HEK293 (cell line): ENCODE measurements at regions not wholly inside any gene's neighbourhood (a gene's known extent, or its start where the extent isn't known, plus 50 kb on each side); places are given as distances from the start of the nearest gene placed in this dataset.

Source experiments
- CTCF ChIA-PET: fragments of 350-600 bp; formaldehyde crosslinking; extraction: SDS; loops from one replicate; lab custom pipeline; 2021; ENCODE audit warnings: antibody characterized with exemption; lab: Yijun Ruan, JAX
- POLR2A ChIA-PET: fragments of 300-600 bp; formaldehyde crosslinking; extraction: SDS; loops from one replicate; lab custom pipeline; 2020; ENCODE audit warnings: antibody characterized with exemption, inconsistent platforms; lab: Yijun Ruan, JAX
- H3K27ac ChIP-seq: fragments of 200-500 bp; sonication (Bioruptor generic); 2 replicates; pipeline ENCODE4 v1.5.1; 2014; ENCODE audit warnings: low read depth, low read length, control low read depth, inconsistent platforms; ENCODE audit errors: extremely low read depth
- H3K36me3 ChIP-seq, 2 experiments: fragments of 200-500 bp in 1 of 2; sonication (Bioruptor generic) in 1 of 2; 1 replicate in 1 of 2; 2 replicates in 1 of 2; pipeline ENCODE4 v1.5.1; 2014 to 2017; ENCODE audit warnings: inconsistent platforms in 2 of 2, low read length in 2 of 2; ENCODE audit not compliant: control insufficient read depth in 2 of 2, insufficient read depth in 1 of 2
- H3K4me1 ChIP-seq: fragments of 200-500 bp; sonication (Bioruptor generic); 2 replicates; pipeline ENCODE4 v1.5.1; 2014; ENCODE audit warnings: mild to moderate bottlenecking, low read length, inconsistent platforms; ENCODE audit not compliant: control insufficient read depth, insufficient read depth
- H3K4me3 ChIP-seq: 2 replicates; pipeline ENCODE4 v1.5.1; 2011; ENCODE audit warnings: low read depth, mild to moderate bottlenecking, control low read depth, low read length, moderate library complexity
- H3K9me3 ChIP-seq: fragments of 200-500 bp; sonication (Bioruptor generic); 2 replicates; pipeline ENCODE4 v1.5.1; 2014; ENCODE audit warnings: low read depth, low read length, inconsistent platforms; ENCODE audit not compliant: control insufficient read depth, insufficient read depth
- RBAK ChIP-seq: fragments of 450-650 bp; formaldehyde crosslinking; IDR thresholded peaks from 2 replicates; pipeline ENCODE4 v1.5.1; 2016; ENCODE audit warnings: missing biosample characterization, missing genetic modification characterization
- ZBTB7A ChIP-seq: fragments of 450-650 bp; formaldehyde crosslinking; IDR thresholded peaks from 2 replicates; pipeline ENCODE4 v1.5.1; 2016; ENCODE audit warnings: low read depth, missing biosample characterization, missing genetic modification characterization
- ZNF23 ChIP-seq: fragments of 450-650 bp; formaldehyde crosslinking; IDR thresholded peaks from 2 replicates; pipeline ENCODE4 v1.5.1; 2016; ENCODE audit warnings: missing biosample characterization, missing genetic modification characterization, borderline replicate concordance
- ZNF394 ChIP-seq: fragments of 450-650 bp; formaldehyde crosslinking; IDR thresholded peaks from 2 replicates; pipeline ENCODE4 v1.5.1; 2016; ENCODE audit warnings: missing biosample characterization, missing genetic modification characterization, mild to moderate bottlenecking, moderate library complexity, borderline replicate concordance
- ZNF623 ChIP-seq: fragments of 450-650 bp; formaldehyde crosslinking; IDR thresholded peaks from 2 replicates; pipeline ENCODE4 v1.5.1; 2016; ENCODE audit warnings: missing biosample characterization, missing genetic modification characterization
- TF ChIP-seq, protein P1 (sequence below): fragments of 450-650 bp; formaldehyde crosslinking; optimal IDR thresholded peaks from 2 replicates; pipeline ENCODE3; 2016; ENCODE audit warnings: missing biosample characterization, mild to moderate bottlenecking, missing genetic modification characterization
- TF ChIP-seq, protein P2 (sequence below): fragments of 450-650 bp; formaldehyde crosslinking; IDR thresholded peaks from 2 replicates; pipeline ENCODE4 v1.5.1; 2016; ENCODE audit warnings: missing biosample characterization, missing genetic modification characterization
- TF ChIP-seq, protein P3 (sequence below): fragments of 450-650 bp; formaldehyde crosslinking; IDR thresholded peaks from 2 replicates; pipeline ENCODE4 v1.5.1; 2017; ENCODE audit warnings: missing biosample characterization, mild to moderate bottlenecking, missing genetic modification characterization, moderate library complexity
- TF ChIP-seq, protein P4 (sequence below): fragments of 450-650 bp; formaldehyde crosslinking; IDR thresholded peaks from 2 replicates; pipeline ENCODE4 v1.5.1; 2016; ENCODE audit warnings: missing biosample characterization, missing genetic modification characterization
- TF ChIP-seq, protein P5 (sequence below): fragments of 450-650 bp; formaldehyde crosslinking; IDR thresholded peaks from 2 replicates; pipeline ENCODE4 v1.5.1; 2016; ENCODE audit warnings: missing biosample characterization, missing genetic modification characterization, borderline replicate concordance
- TF ChIP-seq, protein P6 (sequence below): fragments of 450-650 bp; formaldehyde crosslinking; IDR thresholded peaks from 2 replicates; pipeline ENCODE4 v1.5.1; 2017; ENCODE audit warnings: missing biosample characterization, missing genetic modification characterization
- TF ChIP-seq, protein P7 (sequence below): fragments of 450-650 bp; formaldehyde crosslinking; conservative IDR thresholded peaks from 2 replicates; pipeline ENCODE4 v1.5.1; 2016; ENCODE audit warnings: low read depth, missing biosample characterization, missing genetic modification characterization

DNA sequence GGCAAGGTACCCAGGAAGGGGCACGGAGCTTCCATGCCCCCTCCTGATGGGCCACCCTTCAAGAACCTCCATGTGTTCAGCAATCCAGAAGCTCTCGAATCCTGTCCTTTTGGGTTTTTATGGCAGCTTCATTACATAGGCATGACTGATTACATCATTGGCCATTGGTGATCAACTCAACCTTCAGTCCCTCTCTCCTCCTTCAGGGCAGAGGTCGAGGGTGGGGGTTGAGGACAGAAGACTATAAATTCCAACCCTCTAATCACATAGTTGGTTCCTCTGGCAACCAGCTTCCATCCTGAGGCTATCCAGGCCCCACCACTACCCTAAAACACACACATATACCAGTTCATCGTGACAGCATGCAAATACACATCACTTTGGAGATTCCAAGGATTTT lies 135.7 kb downstream of the ZNF281 start (continued):
- TF ChIP-seq, protein P1, sequence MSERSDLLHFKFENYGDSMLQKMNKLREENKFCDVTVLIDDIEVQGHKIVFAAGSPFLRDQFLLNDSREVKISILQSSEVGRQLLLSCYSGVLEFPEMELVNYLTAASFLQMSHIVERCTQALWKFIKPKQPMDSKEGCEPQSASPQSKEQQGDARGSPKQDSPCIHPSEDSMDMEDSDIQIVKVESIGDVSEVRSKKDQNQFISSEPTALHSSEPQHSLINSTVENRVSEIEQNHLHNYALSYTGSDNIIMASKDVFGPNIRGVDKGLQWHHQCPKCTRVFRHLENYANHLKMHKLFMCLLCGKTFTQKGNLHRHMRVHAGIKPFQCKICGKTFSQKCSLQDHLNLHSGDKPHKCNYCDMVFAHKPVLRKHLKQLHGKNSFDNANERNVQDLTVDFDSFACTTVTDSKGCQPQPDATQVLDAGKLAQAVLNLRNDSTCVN (tag by site-specific recombination), result no peak
- TF ChIP-seq, protein P2, sequence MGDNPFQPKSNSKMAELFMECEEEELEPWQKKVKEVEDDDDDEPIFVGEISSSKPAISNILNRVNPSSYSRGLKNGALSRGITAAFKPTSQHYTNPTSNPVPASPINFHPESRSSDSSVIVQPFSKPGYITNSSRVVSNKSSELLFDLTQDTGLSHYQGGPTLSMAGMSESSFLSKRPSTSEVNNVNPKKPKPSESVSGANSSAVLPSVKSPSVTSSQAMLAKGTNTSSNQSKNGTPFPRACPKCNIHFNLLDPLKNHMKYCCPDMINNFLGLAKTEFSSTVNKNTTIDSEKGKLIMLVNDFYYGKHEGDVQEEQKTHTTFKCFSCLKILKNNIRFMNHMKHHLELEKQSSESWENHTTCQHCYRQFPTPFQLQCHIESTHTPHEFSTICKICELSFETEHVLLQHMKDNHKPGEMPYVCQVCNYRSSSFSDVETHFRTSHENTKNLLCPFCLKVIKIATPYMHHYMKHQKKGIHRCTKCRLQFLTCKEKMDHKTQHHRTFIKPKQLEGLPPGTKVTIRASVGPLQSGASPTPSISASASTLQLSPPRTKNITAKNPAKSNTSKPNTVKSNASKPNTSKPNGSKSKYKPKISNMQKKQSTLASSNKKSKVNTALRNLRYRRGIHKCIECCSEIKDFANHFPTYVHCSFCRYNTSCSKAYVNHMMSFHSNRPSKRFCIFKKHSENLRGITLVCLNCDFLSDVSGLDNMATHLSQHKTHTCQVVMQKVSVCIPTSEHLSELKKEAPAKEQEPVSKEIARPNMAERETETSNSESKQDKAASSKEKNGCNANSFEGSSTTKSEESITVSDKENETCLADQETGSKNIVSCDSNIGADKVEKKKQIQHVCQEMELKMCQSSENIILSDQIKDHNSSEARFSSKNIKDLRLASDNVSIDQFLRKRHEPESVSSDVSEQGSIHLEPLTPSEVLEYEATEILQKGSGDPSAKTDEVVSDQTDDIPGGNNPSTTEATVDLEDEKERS (tag by site-specific recombination), result no peak
- no peak for TF ChIP-seq ZNF394 (tag by site-specific recombination)

DNA sequence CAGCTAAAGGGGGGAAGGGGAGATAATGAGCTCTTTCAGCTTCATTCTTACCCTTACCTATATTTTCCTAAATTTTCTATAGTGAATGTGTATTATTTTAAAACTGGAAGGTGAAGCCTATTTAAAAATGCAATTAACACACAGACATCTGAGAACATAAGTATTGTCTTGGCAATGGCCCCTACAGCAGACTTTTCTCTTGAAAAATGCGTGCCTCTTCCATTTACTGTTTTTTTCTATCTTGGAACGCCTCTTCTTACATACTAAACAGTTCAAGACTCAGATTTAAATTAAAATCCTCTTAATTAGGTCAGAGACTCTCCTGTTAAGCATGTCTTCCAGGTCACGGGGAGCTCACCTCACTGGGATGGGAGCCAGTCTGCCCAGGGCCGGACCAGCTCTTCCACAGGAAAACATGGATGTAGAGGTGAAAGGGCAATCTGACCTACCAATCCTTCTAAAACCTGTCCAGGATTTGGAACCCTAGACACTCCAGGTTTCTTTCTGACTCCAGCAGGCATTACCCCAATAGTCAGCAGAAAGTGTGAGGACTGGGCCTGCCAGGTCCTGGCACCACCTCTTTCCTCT lies 137.3 kb downstream of the ZNF281 start:
- no peak overlapping the region for H3K4me3 ChIP-seq
- CTCF ChIA-PET, result interaction anchor here (0.6 to 1.0 kb wide), 4 partner anchors 63 to 588 kb away, joined by 3 to 4 read pairs (median 4); no protein-coding TSS in a partner anchor
- POLR2A ChIA-PET, result no interaction called here
- H3K4me1 ChIP-seq, result no peaks in the 10 kb centered on the region; the same call in 1 of the 2 replicates
- no peaks in the 10 kb centered on the region for H3K36me3 ChIP-seq
- TF ChIP-seq ZNF23 (tag by site-specific recombination) (no peak), ZNF623 (tag by site-specific recombination) (no peak), ZBTB7A (tag by site-specific recombination) (no peak), RBAK (tag by site-specific recombination) (no peak)
- TF ChIP-seq, protein P3, sequence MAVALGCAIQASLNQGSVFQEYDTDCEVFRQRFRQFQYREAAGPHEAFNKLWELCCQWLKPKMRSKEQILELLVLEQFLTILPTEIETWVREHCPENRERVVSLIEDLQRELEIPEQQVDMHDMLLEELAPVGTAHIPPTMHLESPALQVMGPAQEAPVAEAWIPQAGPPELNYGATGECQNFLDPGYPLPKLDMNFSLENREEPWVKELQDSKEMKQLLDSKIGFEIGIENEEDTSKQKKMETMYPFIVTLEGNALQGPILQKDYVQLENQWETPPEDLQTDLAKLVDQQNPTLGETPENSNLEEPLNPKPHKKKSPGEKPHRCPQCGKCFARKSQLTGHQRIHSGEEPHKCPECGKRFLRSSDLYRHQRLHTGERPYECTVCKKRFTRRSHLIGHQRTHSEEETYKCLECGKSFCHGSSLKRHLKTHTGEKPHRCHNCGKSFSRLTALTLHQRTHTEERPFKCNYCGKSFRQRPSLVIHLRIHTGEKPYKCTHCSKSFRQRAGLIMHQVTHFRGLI, result no peak
- TF ChIP-seq, protein P4, sequence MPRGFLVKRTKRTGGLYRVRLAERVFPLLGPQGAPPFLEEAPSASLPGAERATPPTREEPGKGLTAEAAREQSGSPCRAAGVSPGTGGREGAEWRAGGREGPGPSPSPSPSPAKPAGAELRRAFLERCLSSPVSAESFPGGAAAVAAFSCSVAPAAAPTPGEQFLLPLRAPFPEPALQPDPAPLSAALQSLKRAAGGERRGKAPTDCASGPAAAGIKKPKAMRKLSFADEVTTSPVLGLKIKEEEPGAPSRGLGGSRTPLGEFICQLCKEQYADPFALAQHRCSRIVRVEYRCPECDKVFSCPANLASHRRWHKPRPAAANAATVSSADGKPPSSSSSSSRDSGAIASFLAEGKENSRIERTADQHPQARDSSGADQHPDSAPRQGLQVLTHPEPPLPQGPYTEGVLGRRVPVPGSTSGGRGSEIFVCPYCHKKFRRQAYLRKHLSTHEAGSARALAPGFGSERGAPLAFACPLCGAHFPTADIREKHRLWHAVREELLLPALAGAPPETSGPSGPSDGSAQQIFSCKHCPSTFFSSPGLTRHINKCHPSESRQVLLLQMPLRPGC, result no peak
- TF ChIP-seq, protein P5, sequence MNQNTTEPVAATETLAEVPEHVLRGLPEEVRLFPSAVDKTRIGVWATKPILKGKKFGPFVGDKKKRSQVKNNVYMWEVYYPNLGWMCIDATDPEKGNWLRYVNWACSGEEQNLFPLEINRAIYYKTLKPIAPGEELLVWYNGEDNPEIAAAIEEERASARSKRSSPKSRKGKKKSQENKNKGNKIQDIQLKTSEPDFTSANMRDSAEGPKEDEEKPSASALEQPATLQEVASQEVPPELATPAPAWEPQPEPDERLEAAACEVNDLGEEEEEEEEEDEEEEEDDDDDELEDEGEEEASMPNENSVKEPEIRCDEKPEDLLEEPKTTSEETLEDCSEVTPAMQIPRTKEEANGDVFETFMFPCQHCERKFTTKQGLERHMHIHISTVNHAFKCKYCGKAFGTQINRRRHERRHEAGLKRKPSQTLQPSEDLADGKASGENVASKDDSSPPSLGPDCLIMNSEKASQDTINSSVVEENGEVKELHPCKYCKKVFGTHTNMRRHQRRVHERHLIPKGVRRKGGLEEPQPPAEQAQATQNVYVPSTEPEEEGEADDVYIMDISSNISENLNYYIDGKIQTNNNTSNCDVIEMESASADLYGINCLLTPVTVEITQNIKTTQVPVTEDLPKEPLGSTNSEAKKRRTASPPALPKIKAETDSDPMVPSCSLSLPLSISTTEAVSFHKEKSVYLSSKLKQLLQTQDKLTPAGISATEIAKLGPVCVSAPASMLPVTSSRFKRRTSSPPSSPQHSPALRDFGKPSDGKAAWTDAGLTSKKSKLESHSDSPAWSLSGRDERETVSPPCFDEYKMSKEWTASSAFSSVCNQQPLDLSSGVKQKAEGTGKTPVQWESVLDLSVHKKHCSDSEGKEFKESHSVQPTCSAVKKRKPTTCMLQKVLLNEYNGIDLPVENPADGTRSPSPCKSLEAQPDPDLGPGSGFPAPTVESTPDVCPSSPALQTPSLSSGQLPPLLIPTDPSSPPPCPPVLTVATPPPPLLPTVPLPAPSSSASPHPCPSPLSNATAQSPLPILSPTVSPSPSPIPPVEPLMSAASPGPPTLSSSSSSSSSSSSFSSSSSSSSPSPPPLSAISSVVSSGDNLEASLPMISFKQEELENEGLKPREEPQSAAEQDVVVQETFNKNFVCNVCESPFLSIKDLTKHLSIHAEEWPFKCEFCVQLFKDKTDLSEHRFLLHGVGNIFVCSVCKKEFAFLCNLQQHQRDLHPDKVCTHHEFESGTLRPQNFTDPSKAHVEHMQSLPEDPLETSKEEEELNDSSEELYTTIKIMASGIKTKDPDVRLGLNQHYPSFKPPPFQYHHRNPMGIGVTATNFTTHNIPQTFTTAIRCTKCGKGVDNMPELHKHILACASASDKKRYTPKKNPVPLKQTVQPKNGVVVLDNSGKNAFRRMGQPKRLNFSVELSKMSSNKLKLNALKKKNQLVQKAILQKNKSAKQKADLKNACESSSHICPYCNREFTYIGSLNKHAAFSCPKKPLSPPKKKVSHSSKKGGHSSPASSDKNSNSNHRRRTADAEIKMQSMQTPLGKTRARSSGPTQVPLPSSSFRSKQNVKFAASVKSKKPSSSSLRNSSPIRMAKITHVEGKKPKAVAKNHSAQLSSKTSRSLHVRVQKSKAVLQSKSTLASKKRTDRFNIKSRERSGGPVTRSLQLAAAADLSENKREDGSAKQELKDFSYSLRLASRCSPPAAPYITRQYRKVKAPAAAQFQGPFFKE, result no peak
- TF ChIP-seq, protein P6, sequence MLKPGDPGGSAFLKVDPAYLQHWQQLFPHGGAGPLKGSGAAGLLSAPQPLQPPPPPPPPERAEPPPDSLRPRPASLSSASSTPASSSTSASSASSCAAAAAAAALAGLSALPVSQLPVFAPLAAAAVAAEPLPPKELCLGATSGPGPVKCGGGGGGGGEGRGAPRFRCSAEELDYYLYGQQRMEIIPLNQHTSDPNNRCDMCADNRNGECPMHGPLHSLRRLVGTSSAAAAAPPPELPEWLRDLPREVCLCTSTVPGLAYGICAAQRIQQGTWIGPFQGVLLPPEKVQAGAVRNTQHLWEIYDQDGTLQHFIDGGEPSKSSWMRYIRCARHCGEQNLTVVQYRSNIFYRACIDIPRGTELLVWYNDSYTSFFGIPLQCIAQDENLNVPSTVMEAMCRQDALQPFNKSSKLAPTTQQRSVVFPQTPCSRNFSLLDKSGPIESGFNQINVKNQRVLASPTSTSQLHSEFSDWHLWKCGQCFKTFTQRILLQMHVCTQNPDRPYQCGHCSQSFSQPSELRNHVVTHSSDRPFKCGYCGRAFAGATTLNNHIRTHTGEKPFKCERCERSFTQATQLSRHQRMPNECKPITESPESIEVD (tag by site-specific recombination), result no peak
- TF ChIP-seq, protein P7, sequence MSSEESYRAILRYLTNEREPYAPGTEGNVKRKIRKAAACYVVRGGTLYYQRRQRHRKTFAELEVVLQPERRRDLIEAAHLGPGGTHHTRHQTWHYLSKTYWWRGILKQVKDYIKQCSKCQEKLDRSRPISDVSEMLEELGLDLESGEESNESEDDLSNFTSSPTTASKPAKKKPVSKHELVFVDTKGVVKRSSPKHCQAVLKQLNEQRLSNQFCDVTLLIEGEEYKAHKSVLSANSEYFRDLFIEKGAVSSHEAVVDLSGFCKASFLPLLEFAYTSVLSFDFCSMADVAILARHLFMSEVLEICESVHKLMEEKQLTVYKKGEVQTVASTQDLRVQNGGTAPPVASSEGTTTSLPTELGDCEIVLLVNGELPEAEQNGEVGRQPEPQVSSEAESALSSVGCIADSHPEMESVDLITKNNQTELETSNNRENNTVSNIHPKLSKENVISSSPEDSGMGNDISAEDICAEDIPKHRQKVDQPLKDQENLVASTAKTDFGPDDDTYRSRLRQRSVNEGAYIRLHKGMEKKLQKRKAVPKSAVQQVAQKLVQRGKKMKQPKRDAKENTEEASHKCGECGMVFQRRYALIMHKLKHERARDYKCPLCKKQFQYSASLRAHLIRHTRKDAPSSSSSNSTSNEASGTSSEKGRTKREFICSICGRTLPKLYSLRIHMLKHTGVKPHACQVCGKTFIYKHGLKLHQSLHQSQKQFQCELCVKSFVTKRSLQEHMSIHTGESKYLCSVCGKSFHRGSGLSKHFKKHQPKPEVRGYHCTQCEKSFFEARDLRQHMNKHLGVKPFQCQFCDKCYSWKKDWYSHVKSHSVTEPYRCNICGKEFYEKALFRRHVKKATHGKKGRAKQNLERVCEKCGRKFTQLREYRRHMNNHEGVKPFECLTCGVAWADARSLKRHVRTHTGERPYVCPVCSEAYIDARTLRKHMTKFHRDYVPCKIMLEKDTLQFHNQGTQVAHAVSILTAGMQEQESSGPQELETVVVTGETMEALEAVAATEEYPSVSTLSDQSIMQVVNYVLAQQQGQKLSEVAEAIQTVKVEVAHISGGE (tag by site-specific recombination), result no peak
- no peak overlapping the region for H3K27ac ChIP-seq
- no peaks in the 10 kb centered on the region for H3K9me3 ChIP-seq
